Mucosa of rectum (tissue), 2 donors: ENCODE measurements at regions not wholly inside any gene's neighbourhood (a gene's known extent, or its start where the extent isn't known, plus 50 kb on each side); places are given as distances from the start of the nearest gene placed in this dataset.

ENCODE experiments used
- H3K27ac ChIP-seq, 2 donors: one replicate each; pipeline ENCODE4 v1.7.0; 2013; ENCODE audit warnings: inconsistent platforms in 2 of 2, low read depth in 2 of 2, low read length in 2 of 2
- H3K27me3 ChIP-seq, 2 donors: one replicate each; pipeline ENCODE4 v1.7.0; 2013; ENCODE audit warnings: low read length in 2 of 2; ENCODE audit not compliant: control insufficient read depth in 2 of 2, insufficient read depth in 2 of 2
- H3K36me3 ChIP-seq, 2 donors: one replicate each; pipeline ENCODE4 v1.7.0; 2013; ENCODE audit warnings: low read length in 2 of 2; ENCODE audit not compliant: control insufficient read depth in 2 of 2, insufficient read depth in 2 of 2
- H3K4me1 ChIP-seq, 2 donors: one replicate each; pipeline ENCODE4 v1.7.0; 2013; ENCODE audit warnings: low read length in 2 of 2, mild to moderate bottlenecking in 1 of 2; ENCODE audit not compliant: control insufficient read depth in 2 of 2, insufficient read depth in 2 of 2
- H3K4me3 ChIP-seq, 2 donors: one replicate each; pipeline ENCODE4 v1.7.0; 2013; ENCODE audit warnings: low read length in 2 of 2
- H3K9ac ChIP-seq, 2 donors: one replicate each; pipeline ENCODE4 v1.7.0; 2013; ENCODE audit warnings: low read length in 2 of 2, low read depth in 1 of 2, mild to moderate bottlenecking in 1 of 2
- H3K9me3 ChIP-seq, 2 donors: one replicate each; pipeline ENCODE4 v1.7.0; 2013; ENCODE audit warnings: low read length in 2 of 2; ENCODE audit not compliant: control insufficient read depth in 2 of 2
- donor health status: healthy.
- donor health status: Normal muscosa, but diverticular disease.

- Histone ChIP-seq H3K27ac (no peak overlapping the region), H3K9ac (no peak overlapping the region), H3K4me1 (no peaks in the 10 kb centered on the region), H3K4me3 (no peak overlapping the region), H3K27me3 (no peaks in the 10 kb centered on the region), H3K36me3 (no peaks in the 10 kb centered on the region), H3K9me3 (no peaks in the 10 kb centered on the region)
Measured at GRCh38 chr15:93205413-93205812, 116.4 kb upstream of the RGMA start.

- Histone ChIP-seq H3K27ac (no peak overlapping the region), H3K9ac (no peak overlapping the region), H3K36me3 (no peaks in the 10 kb centered on the region), H3K4me1 (no peaks in the 10 kb centered on the region), H3K27me3 (no peaks in the 10 kb centered on the region), H3K4me3 (no peak overlapping the region), H3K9me3 (no peaks in the 10 kb centered on the region)
Measured at GRCh38 chr15:93203036-93203435, 114.0 kb upstream of the RGMA start.

- Histone ChIP-seq H3K27me3 (no peaks in the 10 kb centered on the region), H3K9ac (no peak overlapping the region), H3K9me3 (no peaks in the 10 kb centered on the region), H3K36me3 (no peaks in the 10 kb centered on the region), H3K4me3 (no peak overlapping the region), H3K4me1 (no peaks in the 10 kb centered on the region), H3K27ac (no peak overlapping the region)
Measured at GRCh38 chr15:93202405-93202804, 113.4 kb upstream of the RGMA start.

- Histone ChIP-seq H3K4me3 (no peak overlapping the region), H3K9ac (no peak overlapping the region), H3K9me3 (no peaks in the 10 kb centered on the region), H3K27me3 (no peaks in the 10 kb centered on the region), H3K4me1 (no peaks in the 10 kb centered on the region), H3K27ac (no peak overlapping the region), H3K36me3 (no peaks in the 10 kb centered on the region)
Measured at GRCh38 chr15:93201940-93202339, 112.9 kb upstream of the RGMA start.

GRCh38 chr15:93200837-93201226 is 111.8 kb upstream of the RGMA start:
- H3K4me3 ChIP-seq, result no peak overlapping the region
- no peaks in the 10 kb centered on the region for H3K27me3 ChIP-seq
- no peaks in the 10 kb centered on the region for H3K36me3 ChIP-seq
- no peak overlapping the region for H3K9ac ChIP-seq
- H3K27ac ChIP-seq, result no peak overlapping the region
- H3K4me1 ChIP-seq, result no peaks in the 10 kb centered on the region
- no peaks in the 10 kb centered on the region for H3K9me3 ChIP-seq

- H3K9me3 ChIP-seq, result no peaks in the 10 kb centered on the region
- no peak overlapping the region for H3K4me3 ChIP-seq
- no peak overlapping the region for H3K9ac ChIP-seq
- H3K27me3 ChIP-seq, result no peaks in the 10 kb centered on the region
- H3K36me3 ChIP-seq, result no peaks in the 10 kb centered on the region
- H3K4me1 ChIP-seq, result no peaks in the 10 kb centered on the region
- H3K27ac ChIP-seq, result no peak overlapping the region
Measured at GRCh38 chr15:93200081-93200836, 111.2 kb upstream of the RGMA start.

GRCh38 chr15:93196135-93196670 is 107.2 kb upstream of the RGMA start:
- H3K36me3 ChIP-seq, result no peaks in the 10 kb centered on the region
- H3K4me1 ChIP-seq, result no peaks in the 10 kb centered on the region
- no peak overlapping the region for H3K27ac ChIP-seq
- H3K9me3 ChIP-seq, result no peaks in the 10 kb centered on the region
- no peak overlapping the region for H3K4me3 ChIP-seq
- no peak overlapping the region for H3K9ac ChIP-seq
- no peaks in the 10 kb centered on the region for H3K27me3 ChIP-seq

GRCh38 chr15:93195109-93195508 is 106.1 kb upstream of the RGMA start:
- Histone ChIP-seq H3K36me3 (no peaks in the 10 kb centered on the region), H3K27ac (no peak overlapping the region), H3K9me3 (no peaks in the 10 kb centered on the region), H3K4me1 (no peaks in the 10 kb centered on the region), H3K27me3 (no peaks in the 10 kb centered on the region), H3K4me3 (no peak overlapping the region), H3K9ac (no peak overlapping the region)

- H3K4me1 ChIP-seq, result no peaks in the 10 kb centered on the region
- no peak overlapping the region for H3K27ac ChIP-seq
- peaks cover 0 to 3% of the 10 kb centered on the region in 2 donors for H3K27me3 ChIP-seq
- no peaks in the 10 kb centered on the region for H3K9me3 ChIP-seq
- H3K4me3 ChIP-seq, result no peak overlapping the region
- H3K36me3 ChIP-seq, result no peaks in the 10 kb centered on the region
- no peak overlapping the region for H3K9ac ChIP-seq
Measured at GRCh38 chr15:93190238-93190637, 101.2 kb upstream of the RGMA start.

GRCh38 chr15:93189561-93189960 is 100.5 kb upstream of the RGMA start:
- Histone ChIP-seq H3K36me3 (no peaks in the 10 kb centered on the region), H3K4me3 (no peak overlapping the region), H3K27me3 (peaks cover 0 to 3% of the 10 kb centered on the region in 2 donors), H3K4me1 (no peaks in the 10 kb centered on the region), H3K27ac (no peak overlapping the region), H3K9ac (no peak overlapping the region), H3K9me3 (no peaks in the 10 kb centered on the region)
